T follicular helper cell (primary cell): ENCODE measurements at regions not wholly inside any gene's neighbourhood (a gene's known extent, or its start where the extent isn't known, plus 50 kb on each side); places are given as distances from the start of the nearest gene placed in this dataset.

ENCODE experiments used
- DNase-seq: peaks from one replicate; pipeline ENCODE4 v3.0.0-alpha.2; 2020; ENCODE audit warnings: low read depth

DNA sequence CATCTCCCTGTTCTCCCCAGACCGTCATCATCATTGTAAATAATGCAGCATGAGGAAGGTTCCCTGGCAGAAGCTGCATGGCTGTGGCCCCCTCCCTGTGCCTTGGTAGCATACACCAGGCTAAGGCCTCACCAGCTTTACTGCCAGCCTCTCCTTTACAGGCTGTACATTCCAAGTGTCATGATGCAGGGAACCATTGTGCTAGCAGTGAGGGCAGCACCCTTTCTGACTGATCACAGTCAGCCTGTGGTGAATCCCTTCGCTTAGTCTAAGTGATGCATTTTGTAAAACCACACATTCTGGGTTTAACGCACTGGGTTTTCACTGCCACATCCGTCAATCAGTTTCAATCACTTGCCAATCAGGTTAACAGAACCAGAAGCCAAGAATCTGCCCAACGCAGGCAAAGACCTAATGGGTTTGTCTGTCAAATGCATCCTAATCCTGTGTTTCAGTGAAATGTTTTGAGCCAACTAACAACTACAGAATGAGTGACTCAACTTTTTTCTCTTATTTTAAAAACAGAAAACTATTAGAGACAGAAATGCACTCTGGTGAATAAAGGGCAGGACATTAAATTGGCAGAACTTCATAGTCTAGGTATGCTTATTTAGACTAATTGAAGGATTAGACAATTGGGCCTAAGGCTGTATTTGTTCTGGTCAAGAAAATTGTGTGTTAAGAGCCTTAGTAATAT is 225.9 kb upstream of the DPH6 start:
- no peak for DNase-seq

- no peak for DNase-seq
Measured at GRCh38 chr15:35774653-35775052, 228.7 kb upstream of the DPH6 start.

DNA sequence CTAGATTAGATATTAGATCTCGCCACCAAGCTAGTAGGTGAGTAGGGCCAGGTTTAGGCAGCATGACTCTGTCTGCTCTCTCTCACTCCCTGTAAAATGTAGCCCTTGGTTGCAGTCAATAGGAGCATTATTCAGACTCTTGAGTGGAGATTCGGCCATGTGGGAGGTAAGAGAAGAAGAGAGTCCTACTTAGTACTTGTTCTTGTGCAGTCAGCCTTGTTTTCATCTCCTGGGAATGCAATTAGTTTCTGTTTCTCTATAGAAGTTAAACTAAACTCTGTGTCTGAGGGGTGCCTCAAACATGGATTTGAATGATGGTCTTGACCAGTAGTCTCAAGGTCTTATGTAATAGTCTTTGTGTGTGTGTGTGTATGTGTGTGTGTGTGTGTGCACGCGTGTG is 229.5 kb upstream of the DPH6 start:
- DNase-seq, result no peak

- DNase-seq, result no peak
Measured at GRCh38 chr15:35777061-35777460, 231.1 kb upstream of the DPH6 start.

- no peak for DNase-seq
Measured at GRCh38 chr15:35783203-35783602, 237.2 kb upstream of the DPH6 start.

GRCh38 chr15:35784745-35785144 is 238.8 kb upstream of the DPH6 start:
- no peak for DNase-seq

DNA sequence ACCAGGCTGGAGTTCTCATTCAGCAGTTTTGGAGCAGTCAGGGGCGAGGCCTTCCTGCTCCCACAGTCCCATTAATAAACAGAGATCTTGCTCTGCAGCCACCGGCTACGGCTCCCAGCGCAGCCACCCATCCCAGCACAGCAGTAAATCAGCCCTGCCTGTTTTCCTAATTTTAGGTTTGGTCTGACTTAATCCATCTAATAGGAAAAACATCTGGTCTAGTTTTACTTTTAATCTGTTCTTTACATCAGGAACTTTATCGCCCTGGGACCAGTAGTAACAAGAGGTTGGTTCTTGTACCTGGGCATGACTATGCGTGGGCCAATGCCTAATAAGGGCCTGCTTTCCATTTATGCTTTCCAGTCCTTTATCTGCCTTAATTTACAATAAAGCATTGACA is 264.0 kb upstream of the DPH6 start:
- DNase-seq, result no peak

- no peak for DNase-seq
Measured at GRCh38 chr15:35813573-35813972, 267.6 kb upstream of the DPH6 start.

GRCh38 chr15:35818846-35819245 is 272.9 kb upstream of the DPH6 start:
- DNase-seq, result no peak

DNA sequence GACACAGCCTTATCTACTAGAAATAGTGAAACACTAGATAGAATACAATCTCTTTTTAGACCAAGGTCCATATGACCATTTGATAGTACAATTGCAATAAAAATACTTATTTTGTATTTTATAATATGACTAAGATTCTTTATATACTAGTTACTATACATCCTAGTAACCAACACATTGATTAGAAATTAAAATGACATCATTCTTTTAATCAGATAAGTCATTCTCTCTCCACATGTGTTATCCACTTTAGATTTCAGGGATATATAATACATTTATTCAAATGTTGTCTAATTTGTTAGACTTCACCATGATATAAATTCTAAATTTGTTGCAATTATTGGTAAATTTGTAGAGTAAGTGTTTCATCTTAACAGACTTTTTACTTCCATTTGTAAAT is 276.2 kb upstream of the DPH6 start:
- DNase-seq, result no peak

DNA sequence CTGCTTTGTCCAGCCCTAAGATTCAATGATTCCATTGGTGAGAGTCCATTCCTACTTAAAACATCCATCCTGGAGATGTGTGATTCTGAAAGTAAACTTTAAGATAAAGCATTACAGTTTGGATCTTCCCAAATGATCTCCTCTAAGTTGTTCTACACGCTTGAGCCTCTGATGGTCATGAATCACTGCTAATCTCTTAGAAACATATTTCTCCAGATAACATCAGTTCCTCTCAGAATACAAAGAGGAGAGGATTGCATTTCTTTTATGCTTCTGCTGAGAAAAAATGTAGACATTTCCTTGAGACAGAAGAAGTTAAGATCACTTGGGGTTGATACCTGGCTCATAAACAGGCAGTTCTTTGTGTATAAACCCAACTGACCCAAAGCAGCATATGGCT is 281.2 kb upstream of the DPH6 start:
- no peak for DNase-seq

GRCh38 chr15:35827911-35828310 is 281.9 kb upstream of the DPH6 start:
- DNase-seq, result no peak

DNA sequence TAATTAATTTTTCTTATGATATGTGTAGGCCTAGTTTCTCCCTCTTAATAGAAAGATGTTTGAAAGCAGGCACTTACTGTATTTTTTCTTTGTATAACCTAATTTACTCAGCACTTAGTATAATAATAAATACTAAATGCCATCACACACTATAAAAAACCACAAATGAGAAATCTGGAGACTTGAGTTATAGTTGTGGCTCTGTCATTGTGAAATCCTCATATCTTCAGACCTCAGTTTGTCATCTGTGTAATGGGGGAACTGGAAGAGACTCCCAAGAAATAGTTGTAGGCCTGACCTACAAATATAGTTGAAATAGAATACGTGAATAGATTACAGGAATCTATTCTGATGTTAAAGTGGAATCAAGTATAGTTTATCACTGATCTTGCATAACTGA is 287.6 kb upstream of the DPH6 start:
- DNase-seq, result no peak

DNA sequence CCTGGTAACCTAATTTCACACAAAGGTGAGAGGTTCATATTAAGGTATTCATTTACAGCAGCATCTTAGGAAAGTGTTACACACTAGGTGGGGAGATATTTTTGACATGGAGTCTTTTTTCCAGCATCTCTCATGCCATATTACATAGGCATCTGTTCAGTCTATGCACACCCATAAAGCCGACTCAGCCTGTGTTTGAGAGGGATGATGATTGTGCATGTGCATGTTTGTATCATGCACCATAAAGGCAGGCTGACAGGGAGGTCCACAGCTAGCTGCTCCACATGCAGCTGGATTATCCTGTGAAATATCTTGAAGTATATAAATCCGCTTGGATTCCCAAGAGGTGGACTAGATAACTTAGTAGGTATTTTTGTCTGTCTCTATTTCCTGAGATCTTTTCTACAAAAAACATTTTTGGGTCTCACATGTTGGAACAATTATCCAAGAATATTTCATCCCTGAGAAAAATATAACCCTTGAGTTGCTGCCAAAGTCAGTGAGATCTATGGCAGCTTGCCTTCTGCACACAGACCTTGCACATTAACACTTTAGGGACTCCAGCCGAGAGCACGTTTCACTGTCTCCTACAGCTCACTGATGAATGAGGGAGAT is 288.4 kb upstream of the DPH6 start:
- DNase-seq, result no peak

GRCh38 chr15:35834866-35835265 is 288.9 kb upstream of the DPH6 start:
- DNase-seq, result no peak

DNA sequence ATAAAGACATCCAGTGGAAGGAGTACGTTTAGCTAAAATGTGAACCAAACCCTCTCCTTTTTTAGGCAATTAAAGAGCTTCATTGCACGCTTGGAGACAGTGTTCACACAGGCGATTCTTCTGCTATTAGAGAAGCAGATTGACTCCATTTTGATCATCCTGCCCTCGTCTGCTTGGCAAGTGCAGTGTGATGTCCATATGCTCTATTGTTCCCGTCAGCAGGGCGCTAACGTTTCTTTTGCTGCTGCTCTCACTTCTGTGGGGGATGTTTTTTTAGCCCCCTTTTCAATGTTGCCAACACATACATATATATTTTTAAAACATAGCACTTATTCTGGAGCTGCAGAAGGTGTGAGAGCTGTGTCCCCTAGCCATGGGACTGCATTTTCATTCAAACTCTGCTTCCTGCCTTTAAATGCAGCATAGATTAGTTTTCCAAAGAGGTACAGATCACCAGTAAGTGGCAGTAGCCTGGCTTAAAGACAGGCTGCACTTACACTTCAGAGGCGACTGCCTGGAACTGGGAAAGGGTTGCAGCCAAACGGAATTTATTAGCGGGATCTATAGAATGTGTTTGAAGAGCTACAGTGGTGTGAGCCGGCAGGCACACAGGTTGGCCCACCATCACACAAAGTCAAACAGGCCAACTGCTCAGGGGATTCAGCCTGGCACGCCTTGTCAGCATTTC is 292.6 kb upstream of the DPH6 start:
- DNase-seq, result no peak

GRCh38 chr15:35842631-35843030 is 296.7 kb upstream of the DPH6 start:
- no peak for DNase-seq

DNA sequence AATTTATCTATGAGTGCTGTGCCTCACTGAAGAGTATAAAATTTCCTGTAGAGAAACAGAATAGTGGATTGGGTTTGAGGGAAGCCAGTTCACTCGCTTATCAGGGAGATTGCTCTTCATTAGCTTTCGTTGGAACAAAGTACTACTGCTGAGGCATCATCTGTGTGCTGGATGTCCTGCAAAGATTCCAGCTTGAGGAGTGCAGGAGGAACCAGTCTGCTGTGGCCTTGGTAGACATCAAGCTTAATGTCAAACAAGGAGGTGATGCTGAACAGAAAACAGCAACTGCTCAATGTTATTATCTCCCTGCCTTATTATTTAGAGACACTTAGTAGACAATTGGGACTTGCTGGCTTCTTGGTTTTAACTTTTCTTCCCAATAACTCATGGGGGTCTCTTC is 297.5 kb upstream of the DPH6 start:
- DNase-seq, result no peak

DNA sequence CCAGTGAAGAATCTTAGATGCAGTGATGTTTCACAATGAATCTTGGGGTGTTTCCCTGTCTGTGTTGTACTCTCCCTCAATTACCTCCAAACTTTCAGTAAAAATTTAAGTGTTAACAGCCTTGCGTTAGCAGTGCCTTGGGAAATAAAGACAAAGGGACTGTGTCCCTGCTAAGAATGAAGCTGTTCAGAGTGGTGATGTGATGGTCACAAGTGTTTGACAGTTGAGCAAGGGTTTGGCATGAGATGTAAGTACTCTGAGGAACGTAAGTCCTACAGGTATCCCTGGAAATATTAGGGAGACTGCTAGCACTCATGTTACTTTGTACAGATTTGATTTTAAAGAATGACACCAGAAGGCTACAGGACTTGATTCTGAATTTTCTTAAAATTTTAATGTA is 304.3 kb upstream of the DPH6 start:
- DNase-seq, result no peak

- DNase-seq, result no peak
Measured at GRCh38 chr15:35851491-35851890, 305.5 kb upstream of the DPH6 start.

- no peak for DNase-seq
Measured at GRCh38 chr15:35852818-35853624, 307.1 kb upstream of the DPH6 start.

GRCh38 chr15:35854316-35854715 is 308.4 kb upstream of the DPH6 start:
- DNase-seq, result no peak
